ENCODE measurements at regions not wholly inside any gene's neighbourhood (a gene's known extent, or its start where the extent isn't known, plus 50 kb on each side); places are given as distances from the start of the nearest gene placed in this dataset.

GRCh38 chr3:43970920-43971319 lies 270.8 kb upstream of the TOPAZ1 start:
- intact Hi-C loops (cut with DNase I; ENCODE audit: low total_unique reads) (no loop called here), in situ Hi-C loops (cut with MboI; ENCODE audit: low sequenced_read_pairs in 4 of 4) (no loop called here)
- no peak for TF ChIP-seq CTCF (IDR thresholded peaks at IDR 0.05 in 4 of 5, conservative IDR thresholded peaks at IDR 0.05 in 1 of 5)
- TF ChIP-seq POLR2A (IDR thresholded peaks at IDR 0.05): no peak
- ATAC-seq (no peak), DNase-seq (no peak)
- peaks cover 0 to 3% (median 0%) of the 10 kb centered on the region in 3 donors for H3K9me3 ChIP-seq
- no peak overlapping the region for H3K27ac ChIP-seq
- H3K36me3 ChIP-seq: no peaks in the 10 kb centered on the region
- no peak overlapping the region for H3K4me3 ChIP-seq
- no peaks in the 10 kb centered on the region for H3K4me1 ChIP-seq
- H3K27me3 ChIP-seq: no peaks in the 10 kb centered on the region

GRCh38 chr3:43971486-43971885 lies 270.2 kb upstream of the TOPAZ1 start:
- TF ChIP-seq CTCF (IDR thresholded peaks at IDR 0.05 in 4 of 5, conservative IDR thresholded peaks at IDR 0.05 in 1 of 5) (no peak), POLR2A (IDR thresholded peaks at IDR 0.05) (no peak)
- no peak overlapping the region for H3K4me3 ChIP-seq
- H3K4me1 ChIP-seq: no peaks in the 10 kb centered on the region
- H3K27me3 ChIP-seq: no peaks in the 10 kb centered on the region
- H3K27ac ChIP-seq: no peak overlapping the region
- no peak for DNase-seq
- no peaks in the 10 kb centered on the region for H3K36me3 ChIP-seq
- in situ Hi-C loops (cut with MboI; ENCODE audit: low sequenced_read_pairs in 4 of 4): no loop called here
- H3K9me3 ChIP-seq: peaks cover 0 to 3% (median 0%) of the 10 kb centered on the region in 3 donors
- no peak for ATAC-seq
- intact Hi-C loops (cut with DNase I; ENCODE audit: low total_unique reads): no loop called here

- Histone ChIP-seq H3K4me3 (no peak overlapping the region), H3K9me3 (peaks cover 0 to 3% (median 0%) of the 10 kb centered on the region in 3 donors), H3K36me3 (no peaks in the 10 kb centered on the region), H3K4me1 (no peaks in the 10 kb centered on the region), H3K27me3 (no peaks in the 10 kb centered on the region), H3K27ac (no peak overlapping the region)
- intact Hi-C loops (cut with DNase I; ENCODE audit: low total_unique reads) (no loop called here), in situ Hi-C loops (cut with MboI; ENCODE audit: low sequenced_read_pairs in 4 of 4) (no loop called here)
- DNase-seq (no peak), ATAC-seq (no peak)
- TF ChIP-seq CTCF (IDR thresholded peaks at IDR 0.05 in 4 of 5, conservative IDR thresholded peaks at IDR 0.05 in 1 of 5): no peak
- no peak for TF ChIP-seq POLR2A (IDR thresholded peaks at IDR 0.05)
These were observed 263.0 kb upstream of the TOPAZ1 start for GRCh38 chr3:43978708-43979107.

- intact Hi-C loops (cut with DNase I; ENCODE audit: low total_unique reads) (no loop called here), in situ Hi-C loops (cut with MboI; ENCODE audit: low sequenced_read_pairs in 4 of 4) (no loop called here)
- no peak overlapping the region for H3K27ac ChIP-seq
- no peak overlapping the region for H3K4me3 ChIP-seq
- no peaks in the 10 kb centered on the region for H3K27me3 ChIP-seq
- TF ChIP-seq CTCF (IDR thresholded peaks at IDR 0.05 in 4 of 5, conservative IDR thresholded peaks at IDR 0.05 in 1 of 5) (no peak), POLR2A (IDR thresholded peaks at IDR 0.05) (no peak)
- H3K9me3 ChIP-seq: peaks cover 0 to 3% (median 0%) of the 10 kb centered on the region in 3 donors
- H3K4me1 ChIP-seq: no peaks in the 10 kb centered on the region
- no peak for ATAC-seq
- H3K36me3 ChIP-seq: no peaks in the 10 kb centered on the region
- no peak for DNase-seq
These were observed 262.0 kb upstream of the TOPAZ1 start for GRCh38 chr3:43979645-43980044.

All from gastrocnemius medialis (tissue), 4 donors.